ENCODE measurements at regions not wholly inside any gene's neighbourhood (a gene's known extent, or its start where the extent isn't known, plus 50 kb on each side); places are given as distances from the start of the nearest gene placed in this dataset.

- TF ChIP-seq IRF3 (IDR thresholded peaks at IDR 0.05) (no peak), E4F1 (IDR thresholded peaks at IDR 0.05; ENCODE audit: borderline replicate concordance, partially characterized antibody) (no peak), CEBPZ (IDR thresholded peaks at IDR 0.05; ENCODE audit: low read depth, low read length) (no peak), RB1 (IDR thresholded peaks at IDR 0.05; ENCODE audit: borderline replicate concordance) (no peak), ZBTB11 (CRISPR knock-in tag; IDR thresholded peaks at IDR 0.05) (no peak), SKIL (IDR thresholded peaks at IDR 0.05; ENCODE audit: low read depth, poor library complexity, severe bottlenecking) (no peak), NFYA (IDR thresholded peaks at IDR 0.05; ENCODE audit: borderline replicate concordance, low read depth, low read length) (no peak)
These were observed 317.2 kb downstream of the IPMK start (continued) for GRCh38 chr10:57950442-57950974.

Data from GM12878 (cell line).